ENCODE measurements at regions not wholly inside any gene's neighbourhood (a gene's known extent, or its start where the extent isn't known, plus 50 kb on each side); places are given as distances from the start of the nearest gene placed in this dataset.

- Histone ChIP-seq H3K79me2 (ENCODE audit: control insufficient read depth, insufficient read depth, low read length) (peaks cover 22% of the 10 kb centered on the region), H3K9ac (ENCODE audit: control insufficient read depth, extremely low read depth, insufficient read depth, low read length) (no peak overlapping the region), H3K4me3 (ENCODE audit: control insufficient read depth in 2 of 3, extremely low read depth in 1 of 3, insufficient read depth in 2 of 3, low read depth in 1 of 3, low read length in 3 of 3) (no peak overlapping the region), H3K4me1 (ENCODE audit: control insufficient read depth, extremely low read depth, insufficient read depth, low read length) (peaks cover 17% of the 10 kb centered on the region), H3K4me2 (ENCODE audit: control insufficient read depth, extremely low read depth, insufficient read depth, low read depth, low read length) (no peak overlapping the region), H3K27ac (ENCODE audit: control insufficient read depth, insufficient read depth, low read length) (no peak overlapping the region), H3K9me1 (ENCODE audit: control insufficient read depth, extremely low read depth, insufficient read depth, low read length) (no peaks in the 10 kb centered on the region), H3K27me3 (ENCODE audit: control insufficient read depth, extremely low read depth, insufficient read depth, low read length) (no peaks in the 10 kb centered on the region), H2AFZ (ENCODE audit: control insufficient read depth, low read length) (no peak overlapping the region), H4K20me1 (ENCODE audit: control insufficient read depth, extremely low read depth, insufficient read depth, low read length) (no peaks in the 10 kb centered on the region), H3K36me3 (ENCODE audit: control insufficient read depth in 2 of 2, extremely low read depth in 1 of 2, insufficient read depth in 2 of 2, low read length in 2 of 2) (peaks cover 0 to 1% of the 10 kb centered on the region in 2 experiments), H3K9me3 (ENCODE audit: control insufficient read depth, low read depth, low read length) (no peaks in the 10 kb centered on the region)
- TF ChIP-seq CTCF (optimal IDR thresholded peaks at IDR 0.05 in 1 of 3, IDR thresholded peaks at IDR 0.05 in 1 of 3, conservative IDR thresholded peaks at IDR 0.05 in 1 of 3; ENCODE audit: extremely low read depth in 1 of 3, insufficient read depth in 2 of 3, low read length in 3 of 3) (no peak), EZH2 (IDR thresholded peaks at IDR 0.05; ENCODE audit: low read length) (no peak)
- FAIRE-seq, result no peak
- no peak for DNase-seq (ENCODE audit: low read depth, low spot score)
- dilution Hi-C loops (cut with MboI; ENCODE audit: extremely low pct_ligation_motif_present, low sequenced_read_pairs), result no loop called here
These were observed 56.6 kb upstream of the DOCK9 start for GRCh38 chr13:99034333-99035085.

- DNase-seq (ENCODE audit: low read depth, low spot score), result no peak
- no peak for TF ChIP-seq CTCF (optimal IDR thresholded peaks at IDR 0.05 in 1 of 3, IDR thresholded peaks at IDR 0.05 in 1 of 3, conservative IDR thresholded peaks at IDR 0.05 in 1 of 3; ENCODE audit: extremely low read depth in 1 of 3, insufficient read depth in 2 of 3, low read length in 3 of 3)
- no peak for TF ChIP-seq EZH2 (IDR thresholded peaks at IDR 0.05; ENCODE audit: low read length)
- Histone ChIP-seq H3K4me3 (ENCODE audit: control insufficient read depth in 2 of 3, extremely low read depth in 1 of 3, insufficient read depth in 2 of 3, low read depth in 1 of 3, low read length in 3 of 3) (no peak overlapping the region), H3K9me3 (ENCODE audit: control insufficient read depth, low read depth, low read length) (no peaks in the 10 kb centered on the region), H4K20me1 (ENCODE audit: control insufficient read depth, extremely low read depth, insufficient read depth, low read length) (no peaks in the 10 kb centered on the region), H3K4me1 (ENCODE audit: control insufficient read depth, extremely low read depth, insufficient read depth, low read length) (peaks cover 11% of the 10 kb centered on the region), H2AFZ (ENCODE audit: control insufficient read depth, low read length) (no peak overlapping the region), H3K27ac (ENCODE audit: control insufficient read depth, insufficient read depth, low read length) (no peak overlapping the region), H3K9ac (ENCODE audit: control insufficient read depth, extremely low read depth, insufficient read depth, low read length) (no peak overlapping the region), H3K36me3 (ENCODE audit: control insufficient read depth in 2 of 2, extremely low read depth in 1 of 2, insufficient read depth in 2 of 2, low read length in 2 of 2) (peaks cover 0 to 1% of the 10 kb centered on the region in 2 experiments), H3K4me2 (ENCODE audit: control insufficient read depth, extremely low read depth, insufficient read depth, low read depth, low read length) (no peak overlapping the region), H3K9me1 (ENCODE audit: control insufficient read depth, extremely low read depth, insufficient read depth, low read length) (no peaks in the 10 kb centered on the region), H3K79me2 (ENCODE audit: control insufficient read depth, insufficient read depth, low read length) (peaks cover 23% of the 10 kb centered on the region), H3K27me3 (ENCODE audit: control insufficient read depth, extremely low read depth, insufficient read depth, low read length) (no peaks in the 10 kb centered on the region)
- dilution Hi-C loops (cut with MboI; ENCODE audit: extremely low pct_ligation_motif_present, low sequenced_read_pairs), result no loop called here
- FAIRE-seq, result no peak
These were observed 57.9 kb upstream of the DOCK9 start for GRCh38 chr13:99035715-99036114.
